HAP-1 (cell line): ENCODE measurements at regions not wholly inside any gene's neighbourhood (a gene's known extent, or its start where the extent isn't known, plus 50 kb on each side); places are given as distances from the start of the nearest gene placed in this dataset.

Experiments
- DNase-seq, 2 experiments: peaks; one replicate each; pipeline ENCODE4 v3.0.0-alpha.2; 2016 to 2020; ENCODE audit warnings: low spot score in 2 of 2
- H3K27me3 ChIP-seq: fragments of 250-450 bp; sonication (Bioruptor Pico); 2 replicates; pipeline ENCODE4 v1.5.1; 2020; ENCODE audit warnings: low read depth, mild to moderate bottlenecking, moderate library complexity
- H3K36me3 ChIP-seq: fragments of 250-450 bp; sonication (Bioruptor Pico); replicated peaks from 2 replicates; pipeline ENCODE4 v1.5.1; 2020; ENCODE audit warnings: mild to moderate bottlenecking
- H3K4me1 ChIP-seq: fragments of 250-450 bp; sonication (Bioruptor Pico); 2 replicates; pipeline ENCODE4 v1.5.1; 2020; ENCODE audit warnings: mild to moderate bottlenecking
- H3K4me3 ChIP-seq: fragments of 250-450 bp; sonication (Bioruptor Pico); 2 replicates; pipeline ENCODE4 v1.5.1; 2020; ENCODE audit warnings: mild to moderate bottlenecking, moderate library complexity
- H3K9me3 ChIP-seq: fragments of 250-450 bp; sonication (Bioruptor Pico); 2 replicates; pipeline ENCODE4 v1.5.1; 2020; ENCODE audit warnings: mild to moderate bottlenecking, moderate library complexity
- in situ Hi-C: fragments of 300-500 bp; cut with MboI; formaldehyde crosslinking; loops from 3 replicates; pipeline ENCODE4 v1.14.3; 2020; ENCODE audit warnings: low sequenced_read_pairs, inconsistent platforms, mixed read lengths

GRCh38 chr2:145739681-145740080, 1219.8 kb upstream of the ZEB2 start:
- Histone ChIP-seq H3K4me3 (no peak overlapping the region), H3K4me1 (no peaks in the 10 kb centered on the region), H3K9me3 (no peaks in the 10 kb centered on the region), H3K36me3 (no peaks in the 10 kb centered on the region), H3K27me3 (no peaks in the 10 kb centered on the region)
- DNase-seq: no peak
- in situ Hi-C loops: no loop called here

GRCh38 chr2:145736871-145737270, 1217.0 kb upstream of the ZEB2 start:
- Histone ChIP-seq H3K36me3 (no peaks in the 10 kb centered on the region), H3K4me3 (no peak overlapping the region), H3K4me1 (no peaks in the 10 kb centered on the region), H3K27me3 (no peaks in the 10 kb centered on the region), H3K9me3 (no peaks in the 10 kb centered on the region)
- no peak for DNase-seq
- in situ Hi-C loops: no loop called here

DNA sequence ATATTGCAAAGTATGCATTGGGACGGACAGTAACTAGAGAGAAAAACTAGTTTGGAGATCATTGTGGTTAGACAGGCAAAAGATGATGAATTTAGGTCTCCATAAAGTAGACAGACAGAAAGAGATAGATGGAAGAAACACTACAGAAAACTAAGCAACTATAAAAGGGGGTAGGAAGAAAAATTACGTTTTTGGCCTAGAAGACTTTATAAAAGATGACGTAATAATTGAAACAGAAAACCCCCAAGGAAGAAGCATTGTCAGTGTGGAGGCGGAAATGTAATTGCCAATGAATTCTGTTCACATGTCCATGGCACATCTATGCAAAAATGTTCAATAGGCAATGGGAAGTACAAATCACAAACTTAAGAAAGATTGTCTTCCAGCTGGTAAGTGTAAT, 1211.5 kb upstream of the ZEB2 start:
- in situ Hi-C loops: no loop called here
- Histone ChIP-seq H3K4me1 (no peaks in the 10 kb centered on the region), H3K36me3 (no peaks in the 10 kb centered on the region), H3K9me3 (no peaks in the 10 kb centered on the region), H3K27me3 (no peaks in the 10 kb centered on the region), H3K4me3 (no peak overlapping the region)
- DNase-seq: no peak

- Histone ChIP-seq H3K4me3 (no peak overlapping the region), H3K9me3 (no peaks in the 10 kb centered on the region), H3K4me1 (no peaks in the 10 kb centered on the region), H3K36me3 (no peaks in the 10 kb centered on the region), H3K27me3 (no peaks in the 10 kb centered on the region)
- no peak for DNase-seq
- in situ Hi-C loops: no loop called here
These were observed 1210.3 kb upstream of the ZEB2 start for GRCh38 chr2:145729993-145730770.

DNA sequence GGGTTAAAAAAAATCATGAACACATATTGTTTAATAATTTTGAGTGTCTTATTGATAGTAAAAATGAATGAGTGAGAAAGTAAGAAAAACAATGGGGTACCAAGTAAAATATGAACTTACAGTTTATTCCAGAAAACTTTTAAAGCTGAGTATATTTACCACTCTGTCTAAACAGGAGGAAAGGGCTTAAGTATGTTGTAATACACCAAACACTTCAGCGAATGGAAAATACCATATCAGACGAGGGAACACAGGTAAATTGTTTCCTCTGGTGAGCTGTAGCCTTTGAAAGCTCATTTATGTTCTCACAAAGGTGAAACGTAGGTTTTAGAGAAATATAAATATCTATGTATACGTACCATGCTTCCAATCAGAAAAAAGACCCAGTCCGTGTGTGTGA, 1209.6 kb upstream of the ZEB2 start:
- no peak for DNase-seq
- in situ Hi-C loops: no loop called here
- H3K4me1 ChIP-seq: no peaks in the 10 kb centered on the region

DNA sequence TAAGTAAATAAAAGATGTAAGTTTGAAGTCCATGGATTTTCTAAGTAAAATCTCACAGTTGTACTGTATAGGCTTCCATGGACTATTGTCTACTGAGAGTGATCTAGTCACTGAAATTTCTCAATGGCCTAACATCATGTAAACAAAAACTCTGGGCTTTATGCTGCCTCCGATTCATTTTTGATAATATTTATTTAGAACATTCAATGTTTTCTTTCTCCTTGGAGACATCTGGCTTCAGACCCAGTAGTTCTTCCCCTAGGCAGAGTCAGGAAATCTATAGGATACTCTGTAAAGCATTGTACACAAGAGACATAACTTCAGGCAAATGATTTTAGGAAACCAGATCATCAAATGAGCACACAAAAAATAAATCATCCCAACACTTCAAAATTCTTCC, 1208.6 kb upstream of the ZEB2 start:
- in situ Hi-C loops: no loop called here
- H3K4me1 ChIP-seq: no peaks in the 10 kb centered on the region
- no peaks in the 10 kb centered on the region for H3K9me3 ChIP-seq
- DNase-seq: no peak
- no peaks in the 10 kb centered on the region for H3K36me3 ChIP-seq
- H3K27me3 ChIP-seq: no peaks in the 10 kb centered on the region
- H3K4me3 ChIP-seq: no peak overlapping the region

More for the DNA sequence above, 1209.6 kb upstream of the ZEB2 start:
- Histone ChIP-seq H3K9me3 (no peaks in the 10 kb centered on the region), H3K4me3 (no peak overlapping the region), H3K27me3 (no peaks in the 10 kb centered on the region), H3K36me3 (no peaks in the 10 kb centered on the region)

DNA sequence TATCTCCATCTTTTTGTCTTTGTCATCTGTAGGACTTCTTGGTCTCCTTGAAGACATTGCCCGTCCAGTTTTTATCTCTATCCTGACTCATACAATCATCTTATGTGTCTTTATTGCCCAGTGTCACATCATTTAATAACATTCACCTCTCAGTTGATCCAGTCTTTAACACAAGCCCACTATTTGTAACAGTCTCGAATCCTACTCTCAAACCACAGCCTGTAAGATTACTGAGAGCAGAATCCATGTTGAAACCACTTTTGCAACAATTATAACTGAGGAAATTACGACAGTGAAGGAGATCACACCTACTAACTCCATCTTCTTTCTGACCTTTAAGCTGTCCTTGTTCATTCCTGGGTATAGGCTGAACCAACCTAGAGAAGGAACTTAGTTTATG, 1206.0 kb upstream of the ZEB2 start:
- Histone ChIP-seq H3K36me3 (no peaks in the 10 kb centered on the region), H3K9me3 (no peaks in the 10 kb centered on the region), H3K4me3 (no peak overlapping the region), H3K4me1 (no peaks in the 10 kb centered on the region), H3K27me3 (no peaks in the 10 kb centered on the region)
- no peak for DNase-seq
- in situ Hi-C loops: no loop called here

- Histone ChIP-seq H3K4me3 (no peak overlapping the region), H3K9me3 (no peaks in the 10 kb centered on the region), H3K36me3 (no peaks in the 10 kb centered on the region), H3K27me3 (no peaks in the 10 kb centered on the region), H3K4me1 (no peaks in the 10 kb centered on the region)
- no peak for DNase-seq
- in situ Hi-C loops: no loop called here
These were observed 1204.5 kb upstream of the ZEB2 start for GRCh38 chr2:145724311-145724898.

DNA sequence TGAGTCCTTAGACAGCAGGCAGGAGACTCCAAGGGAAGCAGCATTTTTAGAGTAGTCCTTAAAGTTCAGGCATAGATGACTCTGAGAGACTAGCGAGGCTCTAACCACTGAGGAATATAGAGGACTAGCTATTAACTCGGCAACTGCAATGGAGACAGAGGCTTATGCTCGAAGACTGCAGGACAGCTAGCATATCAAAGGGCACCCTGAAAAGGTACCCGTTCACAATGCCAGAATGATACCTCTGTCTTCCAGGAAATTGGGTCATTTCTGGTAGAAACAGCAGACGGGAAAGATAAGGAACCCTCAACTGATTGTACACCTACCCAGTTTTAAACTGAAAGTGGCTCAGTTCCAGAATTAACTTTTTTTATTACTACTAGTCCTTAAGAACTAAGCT, 1204.0 kb upstream of the ZEB2 start:
- no peak overlapping the region for H3K4me3 ChIP-seq
- no peak for DNase-seq
- H3K4me1 ChIP-seq: no peaks in the 10 kb centered on the region
- no peaks in the 10 kb centered on the region for H3K36me3 ChIP-seq
- in situ Hi-C loops: no loop called here
- H3K27me3 ChIP-seq: no peaks in the 10 kb centered on the region
- no peaks in the 10 kb centered on the region for H3K9me3 ChIP-seq

GRCh38 chr2:145721681-145722080, 1201.8 kb upstream of the ZEB2 start:
- no peaks in the 10 kb centered on the region for H3K27me3 ChIP-seq
- in situ Hi-C loops: no loop called here
- DNase-seq: no peak
- no peaks in the 10 kb centered on the region for H3K4me1 ChIP-seq
- H3K36me3 ChIP-seq: no peaks in the 10 kb centered on the region
- H3K9me3 ChIP-seq: no peaks in the 10 kb centered on the region
- no peak overlapping the region for H3K4me3 ChIP-seq

- Histone ChIP-seq H3K27me3 (no peaks in the 10 kb centered on the region), H3K9me3 (no peaks in the 10 kb centered on the region), H3K4me1 (no peaks in the 10 kb centered on the region), H3K4me3 (no peak overlapping the region), H3K36me3 (no peaks in the 10 kb centered on the region)
- in situ Hi-C loops: no loop called here
- DNase-seq: no peak
These were observed 1195.7 kb upstream of the ZEB2 start for GRCh38 chr2:145715601-145716000.

GRCh38 chr2:145710303-145710702, 1190.4 kb upstream of the ZEB2 start:
- no peaks in the 10 kb centered on the region for H3K27me3 ChIP-seq
- DNase-seq: no peak
- no peaks in the 10 kb centered on the region for H3K9me3 ChIP-seq
- no peak overlapping the region for H3K4me3 ChIP-seq
- no peaks in the 10 kb centered on the region for H3K36me3 ChIP-seq
- H3K4me1 ChIP-seq: no peaks in the 10 kb centered on the region
- in situ Hi-C loops: no loop called here

DNA sequence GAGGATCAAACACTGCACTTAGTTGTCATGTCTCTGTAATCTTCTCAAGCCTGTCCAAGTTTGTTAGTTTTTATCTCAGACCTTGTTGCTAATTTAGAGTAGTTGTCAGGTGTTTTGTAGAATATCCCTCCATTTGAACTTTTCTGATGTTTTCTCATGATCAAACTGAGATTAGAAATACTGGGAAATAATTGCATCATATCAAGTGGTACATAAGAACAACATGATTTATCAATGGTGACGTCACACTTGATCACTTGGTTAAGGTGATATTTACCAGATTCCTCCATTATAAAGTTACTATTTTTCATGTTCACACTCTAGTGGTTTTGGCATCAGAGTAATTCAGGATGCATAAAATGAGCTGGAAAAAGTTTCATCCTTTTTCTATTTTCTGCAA, 1182.4 kb upstream of the ZEB2 start:
- H3K27me3 ChIP-seq: no peaks in the 10 kb centered on the region
- in situ Hi-C loops: no loop called here
- H3K4me1 ChIP-seq: no peaks in the 10 kb centered on the region
- no peaks in the 10 kb centered on the region for H3K36me3 ChIP-seq
- no peak overlapping the region for H3K4me3 ChIP-seq
- no peak for DNase-seq
- H3K9me3 ChIP-seq: no peaks in the 10 kb centered on the region

DNA sequence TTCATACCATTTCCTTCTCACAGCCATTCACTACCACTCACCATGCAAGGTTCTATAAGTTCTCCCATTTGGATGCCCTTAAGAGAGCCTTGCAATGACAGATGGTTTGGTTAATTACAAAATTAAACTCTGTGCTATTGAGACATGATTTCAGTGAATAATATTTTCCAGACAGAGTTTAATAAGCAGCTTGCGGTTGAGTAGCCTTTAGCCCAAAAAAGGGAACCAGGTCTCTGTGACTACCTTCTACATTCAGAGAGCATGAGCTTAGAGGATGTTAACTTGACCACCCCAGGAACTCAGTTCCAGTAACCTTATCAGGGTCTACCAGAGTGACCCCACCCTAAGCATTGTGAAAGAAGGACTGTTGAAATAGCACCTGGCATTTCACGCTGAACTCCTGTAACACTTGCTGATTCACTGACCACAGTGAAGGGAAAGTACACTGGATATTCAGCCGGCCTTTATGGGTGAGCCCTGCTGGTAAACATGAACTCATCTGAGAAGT, 1173.1 kb upstream of the ZEB2 start:
- no peaks in the 10 kb centered on the region for H3K36me3 ChIP-seq
- no peaks in the 10 kb centered on the region for H3K27me3 ChIP-seq
- no peak for DNase-seq
- H3K4me3 ChIP-seq: no peak overlapping the region
- H3K4me1 ChIP-seq: no peaks in the 10 kb centered on the region
- in situ Hi-C loops: no loop called here
- H3K9me3 ChIP-seq: no peaks in the 10 kb centered on the region
